HG03280 (cell line): ENCODE measurements at regions not wholly inside any gene's neighbourhood (a gene's known extent, or its start where the extent isn't known, plus 50 kb on each side); places are given as distances from the start of the nearest gene placed in this dataset.

ENCODE experiments used
- ATAC-seq: cut with Tn5 transposase; IDR thresholded peaks from one replicate; pipeline ENCODE4 v1.9.1; 2021; ENCODE audit warnings: mild to moderate bottlenecking, moderate library complexity; ENCODE audit not compliant: unreplicated experiment

- ATAC-seq, result no peak
Measured at GRCh38 chr1:30489737-30490389, 233.5 kb downstream of the MATN1 start.

GRCh38 chr1:30488324-30488913 is 235.0 kb downstream of the MATN1 start:
- no peak for ATAC-seq

GRCh38 chr1:30487042-30487441 is 236.3 kb downstream of the MATN1 start:
- ATAC-seq, result no peak

GRCh38 chr1:30485072-30485471 is 238.3 kb downstream of the MATN1 start:
- ATAC-seq, result no peak

GRCh38 chr1:30484668-30485067 is 238.7 kb downstream of the MATN1 start:
- ATAC-seq, result no peak

- no peak for ATAC-seq
Measured at GRCh38 chr1:30479575-30479974, 243.8 kb downstream of the MATN1 start.

- no peak for ATAC-seq
Measured at GRCh38 chr1:30478799-30479563, 244.4 kb downstream of the MATN1 start.

- no peak for ATAC-seq
Measured at GRCh38 chr1:30478283-30478682, 245.1 kb downstream of the MATN1 start.

GRCh38 chr1:30477588-30477987 is 245.8 kb downstream of the MATN1 start:
- ATAC-seq, result no peak

GRCh38 chr1:30476911-30477459 is 246.4 kb downstream of the MATN1 start:
- ATAC-seq, result no peak

GRCh38 chr1:30476476-30476875 is 246.9 kb downstream of the MATN1 start:
- no peak for ATAC-seq

- ATAC-seq, result no peak
Measured at GRCh38 chr1:30475966-30476365, 247.4 kb downstream of the MATN1 start.

GRCh38 chr1:30475201-30475600 is 248.2 kb downstream of the MATN1 start:
- no peak for ATAC-seq

GRCh38 chr1:30474818-30475200 is 248.6 kb downstream of the MATN1 start:
- no peak for ATAC-seq

GRCh38 chr1:30473922-30474817 is 249.2 kb downstream of the MATN1 start:
- no peak for ATAC-seq

- no peak for ATAC-seq
Measured at GRCh38 chr1:30472526-30472925, 250.9 kb downstream of the MATN1 start.

- ATAC-seq, result no peak
Measured at GRCh38 chr1:30472009-30472408, 251.4 kb downstream of the MATN1 start.

GRCh38 chr1:30471307-30471706 is 252.1 kb downstream of the MATN1 start:
- ATAC-seq, result no peak

- ATAC-seq, result no peak
Measured at GRCh38 chr1:30469426-30469825, 254.0 kb downstream of the MATN1 start.

GRCh38 chr1:30467101-30467500 is 256.3 kb downstream of the MATN1 start:
- ATAC-seq, result no peak

GRCh38 chr1:30466610-30467009 is 256.8 kb downstream of the MATN1 start:
- ATAC-seq, result no peak
